ENCODE measurements at regions not wholly inside any gene's neighbourhood (a gene's known extent, or its start where the extent isn't known, plus 50 kb on each side); places are given as distances from the start of the nearest gene placed in this dataset.
"Not testable (repeated sequence)": the region's sequence is repeated elsewhere in the genome, so short reads cannot be mapped to it uniquely, and the experiment has no call there.

- Mint-ChIP-seq H3K27me3 (ENCODE audit: low read depth) (peaks cover 9% of the 10 kb centered on the region), H3K27ac (ENCODE audit: unreplicated experiment) (no peak overlapping the region), H3K9me3 (no peaks in the 10 kb centered on the region), H3K4me3 (no peak overlapping the region), H3K4me1 (peaks cover 3% of the 10 kb centered on the region), H3K36me3 (ENCODE audit: low read depth) (no peaks in the 10 kb centered on the region)
- no peak for DNase-seq (ENCODE audit: low read depth, low spot score)
- no peak for TF ChIP-seq CTCF (conservative IDR thresholded peaks at IDR 0.05)
Measured at GRCh38 chr15:29978411-29979382, 104.1 kb upstream of the GOLGA8J start.

- H3K27ac Mint-ChIP-seq (ENCODE audit: unreplicated experiment); H3K4me3 Mint-ChIP-seq; H3K36me3 Mint-ChIP-seq (ENCODE audit: low read depth); DNase-seq (ENCODE audit: low read depth, low spot score); H3K9me3 Mint-ChIP-seq: not testable (repeated sequence)
- Mint-ChIP-seq H3K4me1 (peaks cover 10% of the 10 kb centered on the region), H3K27me3 (ENCODE audit: low read depth) (peaks cover 24% of the 10 kb centered on the region)
Measured at GRCh38 chr15:29974056-29974455, 108.7 kb upstream of the GOLGA8J start.

GRCh38 chr15:29972051-29972450 is 110.7 kb upstream of the GOLGA8J start:
- peaks cover 4% of the 10 kb centered on the region for H3K9me3 Mint-ChIP-seq
- H3K36me3 Mint-ChIP-seq (ENCODE audit: low read depth), result peaks cover 3% of the 10 kb centered on the region
- TF ChIP-seq CTCF (conservative IDR thresholded peaks at IDR 0.05), result no peak
- no peak for DNase-seq (ENCODE audit: low read depth, low spot score)
- H3K4me1 Mint-ChIP-seq, result peaks cover 11% of the 10 kb centered on the region
- H3K4me3 Mint-ChIP-seq, result no peak overlapping the region
- H3K27ac Mint-ChIP-seq (ENCODE audit: unreplicated experiment), result no peak overlapping the region
- peaks cover 37% of the 10 kb centered on the region for H3K27me3 Mint-ChIP-seq (ENCODE audit: low read depth)

- Mint-ChIP-seq H3K4me1 (peaks cover 11% of the 10 kb centered on the region), H3K9me3 (peaks cover 4% of the 10 kb centered on the region), H3K4me3 (peak overlapping the region; percentile 82), H3K27me3 (ENCODE audit: low read depth) (peaks cover 52% of the 10 kb centered on the region), H3K27ac (ENCODE audit: unreplicated experiment) (no peak overlapping the region), H3K36me3 (ENCODE audit: low read depth) (peaks cover 3% of the 10 kb centered on the region)
- DNase-seq (ENCODE audit: low read depth, low spot score), result no peak
- TF ChIP-seq CTCF (conservative IDR thresholded peaks at IDR 0.05), result no peak
Measured at GRCh38 chr15:29970402-29970695, 112.4 kb upstream of the GOLGA8J start.

GRCh38 chr15:29969562-29970401 is 113.0 kb upstream of the GOLGA8J start:
- Mint-ChIP-seq H3K36me3 (ENCODE audit: low read depth) (peaks cover 3% of the 10 kb centered on the region), H3K4me3 (peak overlapping the region; percentile 82), H3K9me3 (peaks cover 4% of the 10 kb centered on the region), H3K4me1 (peaks cover 11% of the 10 kb centered on the region), H3K27ac (ENCODE audit: unreplicated experiment) (no peak overlapping the region), H3K27me3 (ENCODE audit: low read depth) (peaks cover 53% of the 10 kb centered on the region)
- DNase-seq (ENCODE audit: low read depth, low spot score), result no peak
- TF ChIP-seq CTCF (conservative IDR thresholded peaks at IDR 0.05), result no peak

Data from neural crest cell (in vitro differentiated cells).